ENCODE measurements at regions not wholly inside any gene's neighbourhood (a gene's known extent, or its start where the extent isn't known, plus 50 kb on each side); places are given as distances from the start of the nearest gene placed in this dataset.

- TF ChIP-seq CTCF (IDR thresholded peaks at IDR 0.05): no peak
- DNase-seq: no peak
- intact Hi-C loops (cut with DNase I): no loop called here
- Histone ChIP-seq H3K9me3 (no peaks in the 10 kb centered on the region), H3K36me3 (no peaks in the 10 kb centered on the region), H3K4me3 (no peak overlapping the region), H3K27ac (no peak overlapping the region), H3K4me1 (peaks cover 7 to 13% (median 11%) of the 10 kb centered on the region in 3 donors), H3K27me3 (no peaks in the 10 kb centered on the region)
- no peak for ATAC-seq
- 94 to 95% methylated on average over 11 of the region's 11 CpGs for WGBS, 2 donors
- FAIRE-seq: no peak
Observed at GRCh38 chr3:72322264-72322976, 525.8 kb downstream of the SHQ1 start.

- peak in 2 of 4 donors; percentile 11 to 22 for ATAC-seq
- Histone ChIP-seq H3K27ac (no peak overlapping the region), H3K9me3 (no peaks in the 10 kb centered on the region), H3K4me3 (no peak overlapping the region), H3K4me1 (peaks cover 13 to 17% (median 16%) of the 10 kb centered on the region in 3 donors), H3K36me3 (no peaks in the 10 kb centered on the region), H3K27me3 (no peaks in the 10 kb centered on the region)
- TF ChIP-seq CTCF (IDR thresholded peaks at IDR 0.05): no peak
- 31 to 34% methylated on average over 3 of the region's 3 CpGs for WGBS, 2 donors
- intact Hi-C loops (cut with DNase I): no loop called here
- DNase-seq: no peak
- FAIRE-seq: no peak
Observed at GRCh38 chr3:72320955-72321303, 527.3 kb downstream of the SHQ1 start.

- no peak for TF ChIP-seq CTCF (IDR thresholded peaks at IDR 0.05)
- intact Hi-C loops (cut with DNase I): no loop called here
- Histone ChIP-seq H3K27me3 (no peaks in the 10 kb centered on the region), H3K4me3 (no peak overlapping the region), H3K36me3 (no peaks in the 10 kb centered on the region), H3K9me3 (no peaks in the 10 kb centered on the region), H3K4me1 (peaks cover 13 to 17% (median 16%) of the 10 kb centered on the region in 3 donors), H3K27ac (no peak overlapping the region)
- DNase-seq (no peak), ATAC-seq (no peak), FAIRE-seq (no peak)
- WGBS, 2 donors: 92 to 94% methylated on average over 17 of the region's 17 CpGs
Observed at GRCh38 chr3:72320095-72320954, 527.9 kb downstream of the SHQ1 start.

GRCh38 chr3:72319194-72320094 is 528.8 kb downstream of the SHQ1 start:
- no peak for DNase-seq
- Histone ChIP-seq H3K4me1 (peaks cover 13 to 17% (median 16%) of the 10 kb centered on the region in 3 donors), H3K36me3 (no peaks in the 10 kb centered on the region), H3K27me3 (no peaks in the 10 kb centered on the region), H3K9me3 (no peaks in the 10 kb centered on the region), H3K27ac (no peak overlapping the region), H3K4me3 (no peak overlapping the region)
- intact Hi-C loops (cut with DNase I): no loop called here
- WGBS, 2 donors: 82% methylated on average over 6 of the region's 6 CpGs
- no peak for TF ChIP-seq CTCF (IDR thresholded peaks at IDR 0.05)
- no peak for FAIRE-seq
- ATAC-seq: no peak
